ENCODE measurements at regions not wholly inside any gene's neighbourhood (a gene's known extent, or its start where the extent isn't known, plus 50 kb on each side); places are given as distances from the start of the nearest gene placed in this dataset.

DNA sequence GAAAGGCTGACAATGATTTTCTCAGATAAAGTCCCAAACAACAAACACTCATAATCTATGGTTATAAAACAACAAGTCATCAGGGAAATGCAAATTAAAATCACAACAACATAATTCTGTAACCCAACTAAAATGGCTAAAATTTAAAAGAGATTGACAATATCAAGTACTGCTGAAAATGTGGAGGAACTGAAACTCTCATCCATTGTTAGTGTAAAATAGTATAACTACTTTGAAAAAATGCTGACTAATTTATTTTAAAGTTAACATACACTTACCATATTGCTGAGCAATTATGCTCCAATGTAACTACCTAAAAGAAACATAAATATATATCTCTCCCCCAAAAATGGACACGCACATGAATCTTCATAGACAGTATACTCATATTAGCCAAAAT, 245.9 kb upstream of the SPOPL start:
- no peaks in the 10 kb centered on the region for H3K36me3 ChIP-seq
- no peak overlapping the region for H3K27ac ChIP-seq
- intact Hi-C loops (cut with DNase I): no loop called here
- H3K27me3 ChIP-seq: no peaks in the 10 kb centered on the region
- H3K4me3 ChIP-seq: no peak overlapping the region
- DNase-seq: no peak
- H3K4me1 ChIP-seq: no peaks in the 10 kb centered on the region
- WGBS, 2 donors: 94% methylated on average over 1 of the region's 1 CpG
- TF ChIP-seq POLR2A (IDR thresholded peaks at IDR 0.05) (no peak), EP300 (IDR thresholded peaks at IDR 0.05) (no peak), POLR2AphosphoS5 (IDR thresholded peaks at IDR 0.05) (no peak)
- TF ChIP-seq, protein P1, sequence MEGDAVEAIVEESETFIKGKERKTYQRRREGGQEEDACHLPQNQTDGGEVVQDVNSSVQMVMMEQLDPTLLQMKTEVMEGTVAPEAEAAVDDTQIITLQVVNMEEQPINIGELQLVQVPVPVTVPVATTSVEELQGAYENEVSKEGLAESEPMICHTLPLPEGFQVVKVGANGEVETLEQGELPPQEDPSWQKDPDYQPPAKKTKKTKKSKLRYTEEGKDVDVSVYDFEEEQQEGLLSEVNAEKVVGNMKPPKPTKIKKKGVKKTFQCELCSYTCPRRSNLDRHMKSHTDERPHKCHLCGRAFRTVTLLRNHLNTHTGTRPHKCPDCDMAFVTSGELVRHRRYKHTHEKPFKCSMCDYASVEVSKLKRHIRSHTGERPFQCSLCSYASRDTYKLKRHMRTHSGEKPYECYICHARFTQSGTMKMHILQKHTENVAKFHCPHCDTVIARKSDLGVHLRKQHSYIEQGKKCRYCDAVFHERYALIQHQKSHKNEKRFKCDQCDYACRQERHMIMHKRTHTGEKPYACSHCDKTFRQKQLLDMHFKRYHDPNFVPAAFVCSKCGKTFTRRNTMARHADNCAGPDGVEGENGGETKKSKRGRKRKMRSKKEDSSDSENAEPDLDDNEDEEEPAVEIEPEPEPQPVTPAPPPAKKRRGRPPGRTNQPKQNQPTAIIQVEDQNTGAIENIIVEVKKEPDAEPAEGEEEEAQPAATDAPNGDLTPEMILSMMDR (IDR thresholded peaks at IDR 0.05): no peak
- H3K9me3 ChIP-seq: no peaks in the 10 kb centered on the region

DNA sequence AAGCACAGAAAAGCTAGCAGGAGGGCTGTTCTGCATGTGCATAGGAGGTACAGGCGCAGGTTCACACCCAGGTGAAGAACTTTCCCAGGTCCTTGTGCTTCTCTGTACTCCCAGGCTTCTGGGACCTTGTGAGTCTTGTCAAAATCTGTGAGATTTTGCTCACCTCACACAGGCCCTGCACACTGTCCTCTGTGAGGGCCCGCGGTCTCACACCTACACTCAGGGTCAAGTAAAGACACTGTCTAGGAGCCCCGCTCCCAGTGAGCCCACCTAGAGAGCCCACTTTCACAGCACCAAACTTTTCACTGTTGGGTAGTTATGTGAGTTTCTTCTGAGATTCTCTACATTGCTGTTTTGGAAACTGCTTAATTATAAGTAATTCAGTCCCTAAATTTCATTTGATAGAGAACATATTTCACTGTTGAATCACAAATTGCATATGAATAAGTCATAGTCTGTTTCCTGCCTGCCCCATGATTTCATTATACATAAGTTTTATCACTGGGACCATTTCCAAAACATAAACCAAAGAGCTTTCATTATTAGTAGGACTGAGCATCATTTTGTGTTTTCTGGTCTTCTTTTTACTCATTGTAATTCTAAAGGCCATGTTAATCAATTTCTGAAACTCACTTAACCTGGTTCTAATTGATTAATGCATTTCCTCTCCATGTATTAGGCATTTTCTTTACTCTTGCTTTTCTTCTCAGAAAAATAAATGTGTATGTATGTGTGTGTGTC, 234.2 kb upstream of the SPOPL start:
- 79 to 82% methylated on average over 4 of the region's 4 CpGs for WGBS, 2 donors
- Histone ChIP-seq H3K4me3 (no peak overlapping the region), H3K27ac (no peak overlapping the region), H3K4me1 (no peaks in the 10 kb centered on the region), H3K9me3 (peaks cover 0 to 5% (median 1%) of the 10 kb centered on the region in 4 donors), H3K36me3 (no peaks in the 10 kb centered on the region), H3K27me3 (no peaks in the 10 kb centered on the region)
- no peak for DNase-seq
- intact Hi-C loops (cut with DNase I): no loop called here
- TF ChIP-seq POLR2AphosphoS5 (IDR thresholded peaks at IDR 0.05) (no peak), POLR2A (IDR thresholded peaks at IDR 0.05) (no peak), EP300 (IDR thresholded peaks at IDR 0.05) (no peak)
- TF ChIP-seq, protein P1 (IDR thresholded peaks at IDR 0.05): no peak

DNA sequence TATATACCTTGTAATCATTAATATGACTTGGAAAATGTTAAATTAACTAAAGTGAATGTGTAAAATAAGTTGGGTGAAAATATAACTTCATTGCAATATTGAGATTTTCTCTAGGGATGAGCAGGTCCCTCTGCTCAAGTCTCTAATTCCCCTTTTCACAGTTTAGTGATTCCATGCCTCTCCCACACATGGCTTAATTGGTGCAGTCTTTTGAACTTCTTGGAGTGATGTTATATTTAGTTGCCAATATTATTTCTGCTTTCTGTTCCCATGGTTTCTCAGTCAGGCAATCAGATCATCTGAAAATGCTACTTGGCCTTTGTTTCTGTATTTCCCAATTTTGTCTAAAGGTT, 233.7 kb upstream of the SPOPL start:
- no peak overlapping the region for H3K4me3 ChIP-seq
- intact Hi-C loops (cut with DNase I): no loop called here
- DNase-seq: no peak
- H3K36me3 ChIP-seq: no peaks in the 10 kb centered on the region
- H3K4me1 ChIP-seq: no peaks in the 10 kb centered on the region
- no peaks in the 10 kb centered on the region for H3K27me3 ChIP-seq
- TF ChIP-seq POLR2A (IDR thresholded peaks at IDR 0.05) (no peak), POLR2AphosphoS5 (IDR thresholded peaks at IDR 0.05) (no peak), EP300 (IDR thresholded peaks at IDR 0.05) (no peak)
- TF ChIP-seq, protein P1 (IDR thresholded peaks at IDR 0.05): no peak
- H3K9me3 ChIP-seq: no peaks in the 10 kb centered on the region
- no peak overlapping the region for H3K27ac ChIP-seq

DNA sequence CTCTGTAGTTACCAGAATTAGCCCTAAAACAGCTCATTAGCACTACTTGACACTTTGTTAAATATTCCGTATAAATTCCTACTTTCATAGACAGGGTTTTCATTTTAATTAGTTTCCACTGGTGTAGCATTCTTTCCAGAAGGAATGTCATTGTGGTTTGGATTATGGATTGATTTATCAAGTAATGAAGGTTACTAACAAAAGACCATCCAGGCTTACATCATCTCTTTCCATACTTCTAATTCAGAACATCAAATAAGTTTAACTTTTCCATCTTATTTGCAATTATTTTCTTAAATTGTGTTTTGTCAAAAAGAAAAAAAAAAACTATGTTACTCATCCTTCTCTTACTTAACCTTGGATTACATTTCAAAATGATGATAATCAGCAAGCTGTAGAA, 231.8 kb upstream of the SPOPL start:
- H3K9me3 ChIP-seq: no peaks in the 10 kb centered on the region
- H3K27me3 ChIP-seq: no peaks in the 10 kb centered on the region
- intact Hi-C loops (cut with DNase I): no loop called here
- no peaks in the 10 kb centered on the region for H3K36me3 ChIP-seq
- no peak for DNase-seq
- TF ChIP-seq EP300 (IDR thresholded peaks at IDR 0.05) (no peak), POLR2A (IDR thresholded peaks at IDR 0.05) (no peak), POLR2AphosphoS5 (IDR thresholded peaks at IDR 0.05) (no peak)
- TF ChIP-seq, protein P1 (IDR thresholded peaks at IDR 0.05): no peak
- no peak overlapping the region for H3K4me3 ChIP-seq
- no peak overlapping the region for H3K27ac ChIP-seq
- no peaks in the 10 kb centered on the region for H3K4me1 ChIP-seq
- 94 to 96% methylated on average over 1 of the region's 1 CpG for WGBS, 2 donors

DNA sequence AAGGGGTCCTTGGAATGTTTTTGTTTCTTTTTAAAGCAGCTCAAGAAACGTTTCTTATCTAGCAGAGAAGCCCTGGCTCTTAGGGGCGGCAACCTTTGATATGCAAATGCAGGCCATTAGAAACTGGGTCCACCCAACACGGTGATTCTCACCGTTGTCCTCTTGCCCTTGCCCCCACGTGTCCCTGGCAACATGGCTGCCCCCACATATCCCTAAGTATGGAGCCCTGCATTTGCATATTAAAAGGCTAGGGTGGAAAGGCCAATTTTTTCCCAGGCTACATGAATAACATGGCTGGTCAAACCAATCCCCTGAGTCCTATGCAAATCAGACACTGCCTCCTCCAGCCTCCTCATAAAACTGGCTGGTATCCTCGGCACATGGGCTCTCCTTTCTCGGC, 230.1 kb upstream of the SPOPL start:
- H3K27ac ChIP-seq: no peak overlapping the region
- WGBS, 2 donors: 79 to 82% methylated on average over 7 of the region's 7 CpGs
- no peaks in the 10 kb centered on the region for H3K36me3 ChIP-seq
- no peaks in the 10 kb centered on the region for H3K4me1 ChIP-seq
- no peak for DNase-seq
- intact Hi-C loops (cut with DNase I): no loop called here
- no peak for TF ChIP-seq POLR2A (IDR thresholded peaks at IDR 0.05)
- TF ChIP-seq, protein P1 (IDR thresholded peaks at IDR 0.05): no peak
- TF ChIP-seq EP300 (IDR thresholded peaks at IDR 0.05): no peak
- TF ChIP-seq POLR2AphosphoS5 (IDR thresholded peaks at IDR 0.05): no peak
- H3K27me3 ChIP-seq: no peaks in the 10 kb centered on the region
- no peaks in the 10 kb centered on the region for H3K9me3 ChIP-seq
- H3K4me3 ChIP-seq: no peak overlapping the region
